22Rv1 (cell line): ENCODE measurements at regions not wholly inside any gene's neighbourhood (a gene's known extent, or its start where the extent isn't known, plus 50 kb on each side); places are given as distances from the start of the nearest gene placed in this dataset.

Experiments
- ZFX ChIP-seq: fragments of 450-650 bp; IDR thresholded peaks from 2 replicates; pipeline ENCODE4 v1.6.1; 2017; ENCODE audit warnings: antibody characterized with exemption, borderline replicate concordance
- TF ChIP-seq, protein P1 (sequence below): fragments of 450-650 bp; IDR thresholded peaks from 2 replicates; pipeline ENCODE4 v1.5.1; 2017; ENCODE audit warnings: mild to moderate bottlenecking

DNA sequence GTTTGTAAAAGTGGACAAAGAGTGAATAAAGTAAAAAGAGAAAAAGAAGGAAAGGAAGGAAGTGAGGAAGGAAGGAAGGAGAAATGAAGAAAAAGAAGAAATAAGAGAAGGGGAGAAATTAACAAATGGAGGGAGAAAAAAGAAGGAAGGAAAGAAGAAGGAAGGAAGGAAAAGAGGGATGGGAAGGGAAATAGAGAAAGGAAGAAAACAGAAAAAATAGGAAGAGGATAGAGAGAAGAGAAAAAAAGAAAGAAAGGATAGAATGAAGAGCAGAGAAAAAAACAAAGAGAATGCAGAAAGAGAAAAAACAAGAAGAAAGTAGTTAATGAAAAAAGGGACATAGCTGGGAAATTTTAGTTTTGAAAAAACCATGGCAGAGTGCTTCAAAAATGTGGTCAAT is 361.8 kb downstream of the EPHA7 start:
- TF ChIP-seq, protein P1, sequence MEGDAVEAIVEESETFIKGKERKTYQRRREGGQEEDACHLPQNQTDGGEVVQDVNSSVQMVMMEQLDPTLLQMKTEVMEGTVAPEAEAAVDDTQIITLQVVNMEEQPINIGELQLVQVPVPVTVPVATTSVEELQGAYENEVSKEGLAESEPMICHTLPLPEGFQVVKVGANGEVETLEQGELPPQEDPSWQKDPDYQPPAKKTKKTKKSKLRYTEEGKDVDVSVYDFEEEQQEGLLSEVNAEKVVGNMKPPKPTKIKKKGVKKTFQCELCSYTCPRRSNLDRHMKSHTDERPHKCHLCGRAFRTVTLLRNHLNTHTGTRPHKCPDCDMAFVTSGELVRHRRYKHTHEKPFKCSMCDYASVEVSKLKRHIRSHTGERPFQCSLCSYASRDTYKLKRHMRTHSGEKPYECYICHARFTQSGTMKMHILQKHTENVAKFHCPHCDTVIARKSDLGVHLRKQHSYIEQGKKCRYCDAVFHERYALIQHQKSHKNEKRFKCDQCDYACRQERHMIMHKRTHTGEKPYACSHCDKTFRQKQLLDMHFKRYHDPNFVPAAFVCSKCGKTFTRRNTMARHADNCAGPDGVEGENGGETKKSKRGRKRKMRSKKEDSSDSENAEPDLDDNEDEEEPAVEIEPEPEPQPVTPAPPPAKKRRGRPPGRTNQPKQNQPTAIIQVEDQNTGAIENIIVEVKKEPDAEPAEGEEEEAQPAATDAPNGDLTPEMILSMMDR, result no peak
- no peak for TF ChIP-seq ZFX
